A673 (cell line): ENCODE measurements at regions not wholly inside any gene's neighbourhood (a gene's known extent, or its start where the extent isn't known, plus 50 kb on each side); places are given as distances from the start of the nearest gene placed in this dataset.
A peak's percentile ranks its signal among the peaks of the same experiment; 100 is the strongest.

Experiments used
- BruUV-seq: library from RNA; stranded (reverse); fragments of 400-500 nt; replicated peaks from 2 replicates; lab custom pipeline; 2021; lab: Mats Ljungman, UMichigan
- CTCF ChIA-PET: fragments of 300-600 bp; sonication (Branson Sonifier 250); formaldehyde crosslinking; loops from one replicate; lab custom pipeline; 2022; ENCODE audit warnings: antibody characterized with exemption; lab: Charles Lee
- POLR2A ChIA-PET: fragments of 300-600 bp; sonication (Branson Sonifier 250); formaldehyde crosslinking; loops from one replicate; lab custom pipeline; 2022; ENCODE audit warnings: antibody characterized with exemption; ENCODE audit not compliant: low non-redundant PET; lab: Charles Lee
- DNase-seq: peaks from one replicate; pipeline ENCODE4 v3.0.0-alpha.2; 2015; ENCODE audit warnings: low spot score
- H3K27ac ChIP-seq: fragments of 200-600 bp; sonication (generic); 2 replicates; pipeline ENCODE4 v1.5.1; 2016; ENCODE audit warnings: mixed run types, low read depth, mild to moderate bottlenecking, mixed read lengths, antibody characterized with exemption, low read length; ENCODE audit not compliant: poor library complexity, severe bottlenecking
- H3K27me3 ChIP-seq: fragments of 200-600 bp; sonication (generic); replicated peaks from 2 replicates; pipeline ENCODE4 v1.6.1; 2017; ENCODE audit warnings: mixed run types, low read depth, mild to moderate bottlenecking, mixed read lengths, antibody characterized with exemption, low read length; ENCODE audit not compliant: insufficient read depth, poor library complexity
- H3K36me3 ChIP-seq: fragments of 200-600 bp; sonication (generic); 2 replicates; pipeline ENCODE4 v1.6.1; 2016; ENCODE audit warnings: mixed run types, mild to moderate bottlenecking, mixed read lengths, antibody characterized with exemption, low read length; ENCODE audit not compliant: insufficient read depth, poor library complexity, severe bottlenecking
- H3K4me1 ChIP-seq: fragments of 200-600 bp; sonication (generic); 2 replicates; pipeline ENCODE4 v1.6.1; 2017; ENCODE audit warnings: mixed run types, mild to moderate bottlenecking, mixed read lengths, antibody characterized with exemption, low read length; ENCODE audit not compliant: insufficient read depth, poor library complexity, severe bottlenecking
- H3K4me3 ChIP-seq: fragments of 200-600 bp; sonication (generic); 2 replicates; pipeline ENCODE4 v1.5.1; 2016; ENCODE audit warnings: low read depth, mixed run types, mild to moderate bottlenecking, mixed read lengths, low read length; ENCODE audit not compliant: poor library complexity, severe bottlenecking
- H3K9me3 ChIP-seq: fragments of 200-600 bp; sonication (generic); 2 replicates; pipeline ENCODE4 v1.6.1; 2016; ENCODE audit warnings: mixed run types, low read depth, mild to moderate bottlenecking, mixed read lengths, antibody characterized with exemption, low read length; ENCODE audit not compliant: poor library complexity, severe bottlenecking
- CTCF ChIP-seq: fragments of 300-800, 200-600 bp; sonication (generic); conservative IDR thresholded peaks from 2 replicates; pipeline ENCODE4 v1.5.1; 2017; ENCODE audit warnings: low read depth, mild to moderate bottlenecking, antibody characterized with exemption, low read length, moderate library complexity, mixed read lengths
- EZH2 ChIP-seq: fragments of 200-600 bp; sonication (generic); IDR thresholded peaks from 2 replicates; pipeline ENCODE4 v1.6.1; 2017; ENCODE audit warnings: borderline replicate concordance, low read depth, mild to moderate bottlenecking, mixed read lengths, antibody characterized with exemption, low read length; ENCODE audit not compliant: poor library complexity, severe bottlenecking
- intact Hi-C: fragments of 100-400 bp; cut with micrococcal nuclease; formaldehyde crosslinking; loops from one replicate; pipeline ENCODE4 v1.10.0; 2022; ENCODE audit not compliant: unreplicated experiment

- CTCF ChIA-PET = no interaction called here
- H3K27ac ChIP-seq = peak overlapping the region; percentile 61
- BruUV-seq = no TSS peak
These were observed 238.0 kb downstream of the IRS2 start for GRCh38 chr13:109548374-109548773.

GRCh38 chr13:109547942-109548341 lies 238.4 kb downstream of the IRS2 start:
- H3K27me3 ChIP-seq = no peaks in the 10 kb centered on the region
- no peak overlapping the region for H3K4me3 ChIP-seq
- POLR2A ChIA-PET = interaction anchor here (0.6 kb wide), 1 partner anchor 120 kb away, joined by 6 read pairs; no protein-coding TSS in a partner anchor
- TF ChIP-seq EZH2 = no peak
- no peak for TF ChIP-seq CTCF
- H3K36me3 ChIP-seq = no peaks in the 10 kb centered on the region
- peaks cover 37% of the 10 kb centered on the region for H3K4me1 ChIP-seq
- intact Hi-C loops = no loop called here
- H3K27ac ChIP-seq = peak overlapping the region; percentile 61
- BruUV-seq = no TSS peak
- DNase-seq = no peak
- CTCF ChIA-PET = no interaction called here
- H3K9me3 ChIP-seq = no peaks in the 10 kb centered on the region

More at GRCh38 chr13:109548374-109548773, 238.0 kb downstream of the IRS2 start:
- intact Hi-C loops = no loop called here
- TF ChIP-seq EZH2 (no peak), CTCF (no peak)
- Histone ChIP-seq H3K36me3 (no peaks in the 10 kb centered on the region), H3K4me1 (peaks cover 37% of the 10 kb centered on the region), H3K9me3 (no peaks in the 10 kb centered on the region), H3K4me3 (no peak overlapping the region), H3K27me3 (no peaks in the 10 kb centered on the region)
- POLR2A ChIA-PET = interaction anchor here (0.6 kb wide), 1 partner anchor 120 kb away, joined by 6 read pairs; no protein-coding TSS in a partner anchor
- peak; percentile 84 for DNase-seq

GRCh38 chr13:109545931-109546330 lies 240.5 kb downstream of the IRS2 start:
- DNase-seq = peak; percentile 79
- BruUV-seq = no TSS peak
- POLR2A ChIA-PET = interaction anchor here (0.6 kb wide), 2 partner anchors 50 to 236 kb away, joined by 5 to 8 read pairs; no protein-coding TSS in a partner anchor
- Histone ChIP-seq H3K4me1 (peaks cover 37% of the 10 kb centered on the region), H3K4me3 (no peak overlapping the region), H3K36me3 (no peaks in the 10 kb centered on the region), H3K27me3 (no peaks in the 10 kb centered on the region), H3K9me3 (no peaks in the 10 kb centered on the region), H3K27ac (peak overlapping the region; percentile 30)
- intact Hi-C loops = no loop called here
- CTCF ChIA-PET = no interaction called here
- TF ChIP-seq CTCF = no peak
- TF ChIP-seq EZH2 = no peak
